SH-SY5Y (cell line): ENCODE measurements at regions not wholly inside any gene's neighbourhood (a gene's known extent, or its start where the extent isn't known, plus 50 kb on each side); places are given as distances from the start of the nearest gene placed in this dataset.

Experiments used
- GATA2 ChIP-seq: IDR thresholded peaks from 2 replicates; pipeline ENCODE4 v1.6.1; 2011; ENCODE audit warnings: mild to moderate bottlenecking, low read depth, low read length
- GATA3 ChIP-seq: IDR thresholded peaks from 2 replicates; pipeline ENCODE4 v1.6.1; 2011; ENCODE audit warnings: low read depth, mild to moderate bottlenecking, low read length, moderate library complexity

DNA sequence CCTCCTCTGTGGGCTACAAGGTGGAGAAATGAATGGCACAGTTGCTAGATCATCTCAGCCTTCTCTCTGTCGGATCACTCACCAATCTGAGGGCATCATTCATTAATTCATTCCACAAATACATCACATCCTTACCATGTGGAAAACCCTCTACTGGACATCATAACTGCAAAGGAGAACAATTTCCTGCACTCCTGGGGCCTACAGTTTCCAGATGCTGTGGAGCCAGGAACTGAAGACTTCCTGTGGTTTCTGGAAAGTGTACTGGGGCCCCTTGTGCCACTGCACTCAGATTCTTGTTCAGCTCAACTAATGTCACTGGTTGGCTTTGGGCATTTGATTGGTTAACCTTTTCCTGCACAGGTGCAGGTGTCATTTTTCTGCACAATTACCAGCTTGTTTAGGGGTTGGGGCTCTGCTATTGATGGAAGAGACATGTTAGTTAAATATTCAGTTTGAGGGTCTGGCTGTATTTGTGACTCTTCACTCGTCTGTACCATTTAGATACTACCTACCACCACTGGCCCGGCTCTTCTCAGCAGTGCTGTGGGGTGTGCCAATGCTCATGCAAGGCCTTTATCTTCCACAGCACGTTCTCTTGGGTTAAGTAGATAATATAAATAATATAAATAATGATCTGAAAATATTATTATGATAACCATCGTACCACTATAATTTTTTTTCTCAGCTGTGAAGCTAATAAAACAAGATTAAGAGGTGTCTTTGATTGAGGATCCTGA is 427.3 kb downstream of the TSN start:
- TF ChIP-seq GATA2 (no peak), GATA3 (no peak)
